ENCODE measurements at regions not wholly inside any gene's neighbourhood (a gene's known extent, or its start where the extent isn't known, plus 50 kb on each side); places are given as distances from the start of the nearest gene placed in this dataset.
"Not testable (repeated sequence)": the region's sequence is repeated elsewhere in the genome, so short reads cannot be mapped to it uniquely, and the experiment has no call there.

DNA sequence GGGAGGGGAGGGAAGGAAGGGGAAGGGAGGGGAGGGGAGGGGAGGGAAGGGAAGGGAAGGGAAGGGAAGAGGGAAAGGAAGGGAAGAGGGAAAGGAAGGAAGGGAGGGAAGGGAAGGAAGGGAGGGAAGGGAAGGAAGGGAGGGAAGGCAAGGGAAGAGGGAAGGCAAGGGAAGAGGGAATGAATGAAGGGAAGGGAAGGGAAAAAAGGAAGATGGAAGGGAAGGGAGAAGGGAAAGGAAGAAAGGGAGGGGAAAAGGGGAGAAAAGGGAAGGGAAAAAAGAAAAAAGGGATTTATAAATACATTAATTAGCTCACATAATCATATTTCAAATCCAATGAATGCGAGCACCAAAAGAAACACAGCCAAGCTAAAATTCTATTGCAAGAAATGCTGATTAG lies 202.9 kb upstream of the LRRTM4 start:
- no peak for DNase-seq

DNA sequence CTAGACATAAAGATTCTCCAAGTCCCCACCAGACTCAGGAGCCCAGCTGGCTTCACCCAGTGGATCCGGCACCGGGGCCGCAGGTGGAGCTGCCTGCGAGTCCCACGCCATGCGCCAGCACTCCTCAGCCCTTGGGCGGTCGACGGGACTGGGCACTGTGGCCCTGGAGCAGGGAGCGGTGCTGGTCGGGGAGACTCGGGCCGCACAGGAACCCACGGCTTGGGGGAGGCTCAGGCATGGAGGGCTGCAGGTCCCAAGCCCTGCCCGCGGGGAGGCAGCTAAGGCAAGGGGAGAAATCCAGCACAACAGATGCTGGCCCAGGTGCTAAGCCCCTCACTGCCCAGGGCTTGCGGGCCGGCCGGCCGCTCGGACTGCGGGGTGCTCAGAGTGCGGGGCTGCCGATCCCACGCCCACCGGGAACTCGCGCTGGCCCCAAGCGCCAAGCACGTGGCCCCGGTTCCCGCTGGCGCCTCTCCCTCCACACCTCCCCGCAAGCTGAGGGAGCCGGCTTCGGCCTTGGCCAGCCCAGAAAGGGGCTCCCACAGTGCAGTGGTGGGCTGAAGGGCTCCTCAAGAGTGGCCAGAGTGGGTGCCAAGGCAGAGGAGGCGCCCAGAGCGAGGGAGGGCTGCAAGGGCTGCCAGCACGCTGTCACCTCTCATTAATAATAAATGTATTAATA lies 212.6 kb upstream of the LRRTM4 start:
- not testable (repeated sequence) for DNase-seq

DNA sequence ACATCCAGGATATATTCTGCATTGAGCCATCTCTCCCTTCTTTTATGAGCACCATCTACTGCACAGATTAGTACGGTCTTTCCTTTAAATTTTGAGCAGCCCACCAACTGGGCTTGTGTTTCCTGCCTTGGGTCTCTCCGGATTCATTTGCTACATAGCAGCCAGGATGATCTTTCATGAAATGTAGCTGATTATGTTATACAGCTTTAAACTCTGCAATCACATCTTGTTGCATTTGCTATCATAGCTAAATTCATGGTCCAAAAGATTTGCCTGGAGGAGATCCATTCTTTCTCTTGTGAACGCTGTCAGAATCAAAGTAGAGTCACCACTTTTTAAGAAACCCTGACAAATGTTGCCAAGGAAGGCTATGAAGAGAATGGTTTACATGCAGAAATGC lies 215.1 kb upstream of the LRRTM4 start:
- DNase-seq = no peak

DNA sequence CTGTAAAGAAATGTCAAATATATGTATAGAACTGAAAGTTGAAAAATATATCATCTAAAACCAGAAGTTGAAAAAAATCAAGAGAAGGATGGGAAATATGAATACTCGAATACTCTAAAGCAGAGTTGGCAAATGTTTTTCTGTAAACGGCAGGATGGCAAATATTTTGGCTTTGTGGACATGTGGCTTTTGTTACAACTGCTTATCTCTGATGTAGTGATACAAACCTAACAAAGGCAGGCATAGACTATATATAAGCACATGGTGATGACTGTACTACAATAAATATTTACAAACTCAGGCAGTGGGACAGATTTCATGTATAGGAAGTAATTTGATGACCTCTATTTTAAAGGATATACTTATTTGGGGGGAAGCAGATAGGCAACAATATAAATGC lies 224.6 kb upstream of the LRRTM4 start:
- no peak for DNase-seq

- DNase-seq = not testable (repeated sequence)
Measured at GRCh38 chr2:77753710-77754345, 231.7 kb upstream of the LRRTM4 start.

DNA sequence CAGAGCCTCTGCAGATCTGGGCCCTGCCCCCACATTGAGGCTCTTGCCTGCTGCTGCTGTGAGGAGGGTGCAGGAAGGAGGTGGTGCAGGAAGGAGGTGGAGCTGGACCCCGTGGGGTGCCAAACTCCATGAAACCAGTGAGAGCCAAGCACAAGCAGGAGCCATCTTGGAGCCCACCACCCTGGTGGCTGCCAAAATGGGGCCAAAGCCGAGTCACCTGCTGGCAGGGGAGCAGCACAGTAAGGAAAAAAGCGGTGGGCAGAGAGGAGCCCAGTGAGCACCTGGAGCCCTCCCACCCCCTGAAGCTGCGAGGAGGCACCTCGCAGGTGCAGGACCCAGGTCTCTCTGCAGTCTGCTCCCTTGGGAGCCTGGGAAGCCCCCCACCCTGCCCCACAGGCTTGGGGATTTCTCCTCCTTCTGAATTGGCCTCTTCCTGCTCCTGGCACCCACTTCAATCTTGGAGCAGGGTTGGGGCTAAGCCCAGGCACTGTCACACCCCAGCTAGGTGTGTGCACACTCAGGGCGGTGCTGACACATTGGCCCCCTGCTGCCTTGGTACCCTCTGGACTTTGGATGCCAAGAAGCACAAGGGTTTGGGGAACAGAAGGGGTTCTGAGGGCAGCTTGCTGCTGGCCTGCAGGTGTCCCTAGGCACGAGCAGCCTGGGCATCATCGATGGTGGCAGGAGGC lies 245.4 kb upstream of the LRRTM4 start:
- DNase-seq = no peak

- no peak for DNase-seq
Measured at GRCh38 chr2:77768508-77768907, 246.3 kb upstream of the LRRTM4 start.

GRCh38 chr2:77778917-77779316 lies 256.7 kb upstream of the LRRTM4 start:
- DNase-seq = no peak

- DNase-seq = not testable (repeated sequence)
Measured at GRCh38 chr2:77793500-77793899, 271.3 kb upstream of the LRRTM4 start.

- no peak for DNase-seq
Measured at GRCh38 chr2:77796397-77796796, 274.2 kb upstream of the LRRTM4 start.

DNA sequence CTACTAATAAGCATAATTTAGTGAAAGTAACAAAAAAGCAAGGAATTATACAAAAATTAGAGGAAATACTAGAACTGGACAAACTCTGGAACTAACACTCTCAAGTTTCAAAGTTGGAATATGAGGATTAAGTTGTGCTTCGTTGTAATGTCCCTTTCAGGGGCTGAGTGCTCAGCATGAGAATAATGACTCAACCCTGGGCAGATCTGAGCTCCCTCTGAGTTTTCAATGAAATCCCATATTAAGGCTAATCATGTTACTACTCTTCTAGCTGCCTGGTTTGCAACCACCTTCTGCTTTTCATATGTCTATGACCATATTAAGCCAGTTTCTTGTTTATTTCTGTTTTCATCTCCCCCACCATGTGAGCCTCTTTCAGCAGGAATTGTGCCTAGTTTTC lies 274.9 kb upstream of the LRRTM4 start:
- no peak for DNase-seq

GRCh38 chr2:77800410-77800809 lies 278.2 kb upstream of the LRRTM4 start:
- DNase-seq = no peak

DNA sequence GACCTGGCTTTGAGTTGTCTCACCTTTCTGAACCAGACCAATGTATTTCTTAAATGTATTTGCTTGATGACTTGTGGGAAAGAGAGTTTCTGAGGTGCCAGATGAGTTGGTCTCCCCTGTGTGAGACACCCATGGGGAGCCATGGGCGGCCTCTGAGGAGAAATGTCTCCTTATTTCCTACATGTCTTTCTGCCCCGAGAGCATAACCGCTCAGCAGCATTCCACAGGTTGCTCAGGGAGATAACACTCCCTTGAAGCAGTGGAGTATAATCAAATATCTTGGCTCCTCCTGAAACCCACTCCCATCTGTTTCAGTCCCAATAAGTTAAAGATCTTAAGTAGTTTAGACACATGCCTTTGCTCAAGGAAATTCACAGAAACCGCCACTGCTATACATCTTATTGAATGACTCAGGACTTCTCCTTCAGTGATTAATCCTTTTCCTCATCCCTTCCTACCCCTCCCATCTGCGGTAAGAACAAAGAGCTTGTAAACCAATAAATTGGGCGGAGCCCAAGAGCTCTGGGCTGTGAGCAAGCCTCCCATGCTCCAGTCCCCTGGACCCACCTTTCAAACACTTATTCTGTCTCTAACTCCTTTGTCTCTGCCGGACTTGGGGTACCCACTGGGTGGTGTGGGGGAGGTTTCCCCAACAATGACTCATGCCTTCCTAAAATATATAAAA lies 285.5 kb upstream of the LRRTM4 start:
- DNase-seq = no peak

DNA sequence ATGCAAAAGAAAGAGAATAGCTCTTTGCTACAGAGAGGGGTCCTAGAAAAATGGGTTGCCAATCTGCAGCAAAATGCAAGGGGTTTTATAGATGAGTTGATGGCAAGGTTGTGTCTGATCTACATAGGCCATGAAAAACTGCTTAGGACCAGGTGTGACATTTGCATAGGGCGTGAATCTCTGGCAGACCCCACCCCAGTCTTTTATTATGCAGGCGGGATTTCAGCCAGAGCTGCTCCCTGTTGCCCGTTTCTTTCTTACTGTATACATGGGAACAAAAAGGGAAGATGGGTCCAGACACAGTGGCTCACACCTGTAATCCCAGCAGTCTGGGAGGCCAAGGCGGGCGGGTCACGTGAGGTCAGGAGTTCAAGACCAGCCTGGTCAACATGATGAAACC lies 286.4 kb upstream of the LRRTM4 start:
- DNase-seq = no peak

- no peak for DNase-seq
Measured at GRCh38 chr2:77813599-77813998, 291.4 kb upstream of the LRRTM4 start.

- DNase-seq = no peak
Measured at GRCh38 chr2:77816618-77817017, 294.4 kb upstream of the LRRTM4 start.

DNA sequence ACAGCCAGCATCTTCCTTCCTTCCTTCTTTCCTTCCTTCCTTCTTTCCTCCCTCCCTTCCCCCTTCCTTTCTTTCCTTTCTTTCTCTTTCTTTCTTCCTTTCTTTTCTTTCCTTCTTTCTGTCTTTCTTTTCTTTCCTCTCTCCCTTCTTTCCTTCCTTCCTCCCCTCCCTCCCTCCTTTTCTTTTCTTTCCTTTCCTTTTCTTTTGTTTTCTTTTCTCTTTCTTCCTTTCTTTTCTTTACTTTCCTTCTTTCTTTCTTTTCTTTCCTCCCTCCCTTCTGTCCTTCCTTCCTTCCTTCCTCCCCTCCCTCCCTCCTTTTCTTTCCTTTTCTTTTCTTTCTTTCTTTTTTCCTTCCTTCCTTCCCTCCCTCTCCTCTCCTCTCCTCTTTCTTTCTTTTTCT lies 296.0 kb upstream of the LRRTM4 start:
- DNase-seq = no peak

GRCh38 chr2:77823028-77823427 lies 300.9 kb upstream of the LRRTM4 start:
- no peak for DNase-seq

GRCh38 chr2:77831060-77831459 lies 308.9 kb upstream of the LRRTM4 start:
- DNase-seq = no peak

- no peak for DNase-seq
Measured at GRCh38 chr2:77831471-77831870, 309.3 kb upstream of the LRRTM4 start.

GRCh38 chr2:77831898-77832297 lies 309.7 kb upstream of the LRRTM4 start:
- DNase-seq = no peak

DNA sequence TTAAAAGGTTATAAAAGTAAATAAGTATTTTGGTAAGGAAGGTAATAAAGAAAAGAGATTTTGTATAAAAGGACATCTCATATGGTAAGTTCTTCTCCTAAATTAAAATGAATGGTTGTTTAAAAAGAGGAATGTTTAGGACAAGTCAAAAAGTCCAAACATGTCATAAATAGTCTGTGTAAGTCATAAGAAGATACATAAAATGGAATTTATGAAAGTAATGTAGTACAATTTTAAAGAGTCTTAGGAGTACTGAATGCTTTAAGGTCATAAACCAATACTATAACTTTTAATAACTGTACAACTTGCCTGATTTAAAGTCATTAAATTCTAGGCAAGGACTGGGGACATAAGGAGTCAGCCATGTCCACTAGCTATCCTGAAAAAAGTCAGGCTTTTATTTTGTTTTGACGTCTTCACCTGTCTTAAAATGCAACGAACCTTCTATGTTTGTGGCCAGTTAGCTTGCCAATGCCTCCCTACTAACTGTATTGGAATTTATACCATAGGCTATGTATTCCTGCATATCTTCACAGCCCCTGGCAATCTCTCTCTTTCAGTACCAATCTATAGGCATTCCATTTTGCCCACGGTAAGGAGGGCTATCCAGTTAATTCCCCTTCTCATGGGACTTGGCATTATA lies 312.3 kb upstream of the LRRTM4 start:
- DNase-seq = no peak

DNA sequence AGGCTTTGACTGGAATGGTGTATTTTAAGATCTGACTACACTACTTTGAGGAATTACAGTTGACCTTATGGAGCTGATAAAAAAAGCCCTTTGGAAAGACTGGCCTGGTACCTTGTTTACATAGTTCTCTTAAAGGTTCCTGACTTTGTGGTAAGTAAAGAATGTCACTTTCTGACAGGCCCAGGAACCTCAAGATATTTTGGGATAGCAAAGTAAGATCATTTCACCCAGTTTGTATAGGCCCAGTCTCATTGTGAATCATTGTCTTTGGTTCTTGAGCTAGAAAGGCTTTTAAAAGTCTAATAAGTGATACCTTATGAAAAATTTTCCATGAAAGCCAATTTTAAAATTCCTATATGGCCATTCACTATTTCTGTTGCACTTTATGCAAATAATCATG lies 316.3 kb upstream of the LRRTM4 start:
- DNase-seq = no peak
